Activated T-helper 17 cell treated with anti-CD3 and anti-CD28 coated beads, Interleukin-2, amount 50 U/mL, for 72 hours (primary cell): ENCODE measurements at regions not wholly inside any gene's neighbourhood (a gene's known extent, or its start where the extent isn't known, plus 50 kb on each side); places are given as distances from the start of the nearest gene placed in this dataset.
"Not testable (repeated sequence)": the region's sequence is repeated elsewhere in the genome, so short reads cannot be mapped to it uniquely, and the experiment has no call there.

Source experiments
- ATAC-seq: fragments of 150-1000 bp; cut with Tn5 transposase; replicated peaks from 2 replicates; pipeline ENCODE4 v1.10.0; 2021; ENCODE audit warnings: mild to moderate bottlenecking, moderate library complexity
- H3K27ac Mint-ChIP-seq: one replicate; pipeline ENCODE4 v1.8.0; 2022; ENCODE audit warnings: mixed read lengths
- H3K27me3 Mint-ChIP-seq: one replicate; pipeline ENCODE4 v1.8.0; 2022; ENCODE audit warnings: mixed read lengths
- H3K36me3 Mint-ChIP-seq: one replicate; pipeline ENCODE4 v1.8.0; 2022; ENCODE audit warnings: low read depth, mild to moderate bottlenecking, mixed read lengths
- H3K4me1 Mint-ChIP-seq: one replicate; pipeline ENCODE4 v1.8.0; 2022; ENCODE audit warnings: mixed read lengths
- H3K4me3 Mint-ChIP-seq: one replicate; pipeline ENCODE4 v1.8.0; 2022; ENCODE audit warnings: mild to moderate bottlenecking, mixed read lengths
- H3K9me3 Mint-ChIP-seq: one replicate; pipeline ENCODE4 v1.8.0; 2022; ENCODE audit warnings: mixed read lengths

DNA sequence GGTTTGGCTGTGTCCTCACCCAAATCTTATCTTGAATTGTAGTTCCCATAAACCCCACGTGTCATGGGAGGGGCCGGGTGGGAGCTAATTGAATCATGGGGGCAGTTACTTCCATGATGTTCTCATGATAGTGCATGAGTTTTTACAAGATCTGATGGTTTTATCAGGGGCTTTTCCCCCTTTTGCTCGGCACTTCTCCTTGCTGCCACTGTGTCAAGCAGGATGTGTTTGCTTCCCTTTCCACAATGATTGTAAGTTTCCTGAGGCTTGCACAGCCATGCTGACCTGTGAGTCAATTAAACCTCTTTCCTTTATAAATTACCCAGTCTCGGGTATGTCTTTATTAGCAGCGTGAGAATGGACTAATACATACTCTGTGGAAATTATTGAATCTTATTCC lies 141.2 kb upstream of the MAGI2 start:
- not testable (repeated sequence) for H3K4me3 Mint-ChIP-seq, H3K9me3 Mint-ChIP-seq, H3K27me3 Mint-ChIP-seq, H3K27ac Mint-ChIP-seq, H3K36me3 Mint-ChIP-seq, ATAC-seq, H3K4me1 Mint-ChIP-seq

- no peak for ATAC-seq
- H3K4me3 Mint-ChIP-seq, result no peak overlapping the region
- no peaks in the 10 kb centered on the region for H3K4me1 Mint-ChIP-seq
- no peak overlapping the region for H3K27ac Mint-ChIP-seq
- H3K36me3 Mint-ChIP-seq, result no peaks in the 10 kb centered on the region
- H3K9me3 Mint-ChIP-seq, result peaks cover 3% of the 10 kb centered on the region
- H3K27me3 Mint-ChIP-seq, result no peaks in the 10 kb centered on the region
Measured at GRCh38 chr7:79593866-79594301, 140.4 kb upstream of the MAGI2 start.

DNA sequence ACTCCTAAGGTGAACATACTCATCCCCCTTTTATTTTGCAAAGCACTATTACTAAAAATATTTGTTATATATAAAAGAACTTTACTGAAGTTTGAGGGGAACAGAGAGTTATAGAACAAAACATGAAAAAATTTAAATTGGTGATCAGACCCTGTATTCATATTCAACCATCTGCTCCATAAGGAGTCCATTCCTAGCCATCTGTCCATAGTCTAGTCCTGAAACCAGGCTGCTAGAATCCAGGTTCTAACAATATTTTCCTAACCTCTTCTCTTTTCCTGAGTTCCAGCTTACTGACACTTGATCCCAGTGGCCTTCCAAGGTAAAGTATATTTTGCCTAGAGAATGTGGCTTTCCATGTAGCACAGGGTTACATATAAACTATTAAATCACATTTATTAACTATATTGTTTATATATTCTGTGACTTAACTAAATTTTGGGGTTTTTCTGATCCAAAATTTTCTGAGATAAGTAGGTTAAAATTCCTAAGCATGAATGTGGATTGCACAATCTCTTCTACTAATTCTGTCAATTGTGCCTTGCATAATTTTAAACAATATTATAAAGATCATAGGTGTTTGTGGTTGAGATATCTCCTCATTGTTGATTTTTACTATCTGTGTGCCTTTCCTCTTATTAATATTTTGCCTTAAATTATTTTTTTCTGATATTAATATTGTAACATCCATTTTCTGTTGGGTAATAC lies 137.6 kb upstream of the MAGI2 start:
- ATAC-seq, result no peak
- H3K36me3 Mint-ChIP-seq, result no peaks in the 10 kb centered on the region
- H3K27ac Mint-ChIP-seq, result no peak overlapping the region
- no peaks in the 10 kb centered on the region for H3K27me3 Mint-ChIP-seq
- H3K9me3 Mint-ChIP-seq, result peaks cover 3% of the 10 kb centered on the region
- no peak overlapping the region for H3K4me3 Mint-ChIP-seq
- H3K4me1 Mint-ChIP-seq, result no peaks in the 10 kb centered on the region

GRCh38 chr7:79590391-79590790 lies 136.9 kb upstream of the MAGI2 start:
- H3K4me3 Mint-ChIP-seq, result no peak overlapping the region
- H3K27me3 Mint-ChIP-seq, result no peaks in the 10 kb centered on the region
- H3K9me3 Mint-ChIP-seq, result peaks cover 3% of the 10 kb centered on the region
- ATAC-seq, result no peak
- H3K4me1 Mint-ChIP-seq, result no peaks in the 10 kb centered on the region
- no peak overlapping the region for H3K27ac Mint-ChIP-seq
- no peaks in the 10 kb centered on the region for H3K36me3 Mint-ChIP-seq

- ATAC-seq, result no peak
- H3K4me3 Mint-ChIP-seq, result no peak overlapping the region
- no peaks in the 10 kb centered on the region for H3K4me1 Mint-ChIP-seq
- no peaks in the 10 kb centered on the region for H3K27me3 Mint-ChIP-seq
- H3K36me3 Mint-ChIP-seq, result no peaks in the 10 kb centered on the region
- peaks cover 8% of the 10 kb centered on the region for H3K9me3 Mint-ChIP-seq
- H3K27ac Mint-ChIP-seq, result no peak overlapping the region
Measured at GRCh38 chr7:79570903-79571302, 117.4 kb upstream of the MAGI2 start.

GRCh38 chr7:79563821-79564522 lies 110.5 kb upstream of the MAGI2 start:
- no peak overlapping the region for H3K27ac Mint-ChIP-seq
- H3K27me3 Mint-ChIP-seq, result no peaks in the 10 kb centered on the region
- no peaks in the 10 kb centered on the region for H3K4me1 Mint-ChIP-seq

DNA sequence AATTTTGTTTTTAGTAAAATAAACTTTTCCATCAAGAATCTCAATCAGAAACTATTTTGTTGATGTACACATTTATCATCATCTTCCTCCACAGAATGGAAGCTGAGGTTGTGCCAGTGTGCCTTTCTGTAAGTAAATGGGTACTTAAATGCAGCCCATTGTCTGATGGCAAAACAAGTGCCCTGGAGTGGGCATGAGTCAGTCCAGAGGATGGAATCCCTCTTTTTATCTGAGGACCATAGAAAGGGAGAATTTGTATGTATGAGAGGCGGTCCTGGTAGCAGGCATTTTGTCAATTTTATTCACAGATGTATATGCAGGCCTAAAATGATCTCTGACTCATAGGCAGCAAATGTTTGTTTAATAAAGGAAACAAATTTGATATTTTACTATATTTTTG lies 102.1 kb upstream of the MAGI2 start:
- no peak for ATAC-seq
- Mint-ChIP-seq H3K9me3 (peaks cover 7% of the 10 kb centered on the region), H3K36me3 (no peaks in the 10 kb centered on the region), H3K4me1 (no peaks in the 10 kb centered on the region), H3K27me3 (no peaks in the 10 kb centered on the region), H3K4me3 (no peak overlapping the region), H3K27ac (no peak overlapping the region)

More at GRCh38 chr7:79563821-79564522, 110.5 kb upstream of the MAGI2 start:
- H3K9me3 Mint-ChIP-seq, result peaks cover 4% of the 10 kb centered on the region
- ATAC-seq, result no peak
- H3K36me3 Mint-ChIP-seq, result no peaks in the 10 kb centered on the region
- no peak overlapping the region for H3K4me3 Mint-ChIP-seq

DNA sequence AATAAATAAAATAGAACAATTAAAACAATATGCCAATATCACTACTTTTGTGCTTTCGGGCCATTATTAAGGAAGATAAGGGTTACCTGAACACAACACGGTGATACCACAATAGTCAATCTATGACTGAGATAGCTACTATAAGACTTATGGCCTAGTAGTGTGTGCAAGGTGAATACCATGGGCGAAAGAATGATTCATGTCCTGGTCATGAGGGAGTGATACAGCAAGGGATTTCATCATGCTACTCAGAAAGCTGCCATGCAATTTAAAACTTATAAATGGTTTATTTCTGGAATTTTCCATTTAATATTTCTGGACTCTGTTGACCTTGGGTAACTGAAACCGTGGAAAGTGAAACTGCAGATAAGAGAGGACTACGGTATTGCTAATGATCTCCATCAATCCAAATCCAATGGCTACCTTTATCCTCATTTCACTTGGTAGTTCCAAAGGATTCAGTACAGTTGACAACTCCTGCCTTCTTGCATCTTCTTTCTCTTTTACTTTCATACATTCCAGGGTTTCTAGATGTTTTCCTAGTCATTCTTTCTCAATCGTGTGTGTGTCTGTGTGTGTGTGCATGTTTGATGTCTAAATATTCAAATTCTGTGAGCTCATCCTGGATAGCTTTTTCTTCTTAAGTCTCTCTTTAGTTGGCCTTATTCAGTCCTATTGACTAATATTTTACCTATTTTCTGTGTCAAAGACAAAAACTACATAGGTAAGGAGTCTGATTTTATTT lies 100.5 kb upstream of the MAGI2 start:
- Mint-ChIP-seq H3K27me3 (no peaks in the 10 kb centered on the region), H3K27ac (no peak overlapping the region), H3K9me3 (peaks cover 7% of the 10 kb centered on the region), H3K4me1 (no peaks in the 10 kb centered on the region), H3K36me3 (no peaks in the 10 kb centered on the region), H3K4me3 (no peak overlapping the region)
- no peak for ATAC-seq

DNA sequence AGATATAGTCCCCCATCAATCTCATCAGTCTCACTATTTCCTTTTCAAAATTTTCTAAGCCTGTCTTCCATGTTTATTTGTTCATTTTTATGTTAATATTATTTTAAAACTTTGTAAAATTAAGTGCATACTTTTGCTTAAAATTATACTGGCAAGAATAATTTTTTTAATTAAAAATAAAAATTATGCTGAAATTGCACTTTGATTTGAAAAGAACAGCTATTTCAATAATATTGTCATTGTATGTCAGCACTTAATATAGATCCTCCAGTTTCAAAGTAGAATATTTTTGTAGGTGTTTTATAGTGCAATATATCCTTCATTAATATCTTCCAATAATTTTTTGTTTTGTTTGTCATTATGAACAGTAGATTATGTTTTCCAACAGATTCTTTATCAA lies 99.0 kb upstream of the MAGI2 start:
- Mint-ChIP-seq H3K4me1 (no peaks in the 10 kb centered on the region), H3K36me3 (no peaks in the 10 kb centered on the region), H3K9me3 (peaks cover 7% of the 10 kb centered on the region), H3K27ac (no peak overlapping the region), H3K27me3 (no peaks in the 10 kb centered on the region), H3K4me3 (no peak overlapping the region)
- ATAC-seq, result no peak

DNA sequence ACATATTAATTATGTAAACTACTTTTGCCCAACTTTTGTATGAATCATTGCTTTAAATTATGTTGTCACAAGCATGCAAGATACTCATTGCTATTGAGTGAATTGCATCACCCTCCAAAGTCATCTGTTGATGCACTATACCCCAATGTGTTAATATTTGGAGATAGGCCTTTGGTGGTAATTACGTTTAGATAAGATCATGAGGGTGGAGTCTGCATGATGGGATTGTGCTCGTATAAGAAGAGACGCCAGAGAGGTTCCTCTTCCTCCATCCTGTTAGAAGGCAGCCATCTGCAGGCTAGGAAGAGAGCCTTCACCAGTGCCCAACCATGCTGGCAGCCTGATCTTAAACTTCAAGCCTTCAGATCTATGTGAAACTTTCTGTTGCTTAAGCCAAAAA lies 95.3 kb upstream of the MAGI2 start:
- Mint-ChIP-seq H3K27me3 (no peaks in the 10 kb centered on the region), H3K4me3 (no peak overlapping the region), H3K27ac (no peak overlapping the region), H3K4me1 (no peaks in the 10 kb centered on the region), H3K9me3 (no peaks in the 10 kb centered on the region), H3K36me3 (no peaks in the 10 kb centered on the region)
- ATAC-seq, result no peak

- no peak overlapping the region for H3K4me3 Mint-ChIP-seq
- H3K9me3 Mint-ChIP-seq, result no peaks in the 10 kb centered on the region
- H3K27me3 Mint-ChIP-seq, result no peaks in the 10 kb centered on the region
- no peak overlapping the region for H3K27ac Mint-ChIP-seq
- ATAC-seq, result no peak
- H3K4me1 Mint-ChIP-seq, result no peaks in the 10 kb centered on the region
- no peaks in the 10 kb centered on the region for H3K36me3 Mint-ChIP-seq
Measured at GRCh38 chr7:79547132-79547531, 93.7 kb upstream of the MAGI2 start.

GRCh38 chr7:79540592-79540991 lies 87.1 kb upstream of the MAGI2 start:
- H3K4me3 Mint-ChIP-seq, result no peak overlapping the region
- H3K4me1 Mint-ChIP-seq, result no peaks in the 10 kb centered on the region
- no peaks in the 10 kb centered on the region for H3K36me3 Mint-ChIP-seq
- ATAC-seq, result no peak
- H3K9me3 Mint-ChIP-seq, result peaks cover 18% of the 10 kb centered on the region
- no peaks in the 10 kb centered on the region for H3K27me3 Mint-ChIP-seq
- no peak overlapping the region for H3K27ac Mint-ChIP-seq

DNA sequence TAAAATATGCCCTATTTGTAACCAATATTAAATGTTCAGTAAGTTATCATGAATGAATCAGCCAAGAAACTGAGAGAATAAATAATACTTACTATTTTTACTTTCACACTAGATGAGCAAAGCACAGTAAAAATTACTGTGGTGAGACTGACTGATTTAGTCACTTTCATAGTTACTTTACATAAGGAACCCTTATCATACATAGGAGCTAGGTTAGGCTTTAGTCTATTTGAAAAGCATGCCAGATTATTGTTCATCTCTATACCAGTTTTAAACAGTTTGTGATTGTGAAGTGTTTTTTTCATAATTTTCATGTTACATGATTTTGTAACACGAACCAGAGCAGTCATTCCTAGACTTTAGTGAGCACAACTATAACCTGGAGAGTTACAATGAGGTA lies 80.7 kb upstream of the MAGI2 start:
- no peak overlapping the region for H3K27ac Mint-ChIP-seq
- H3K36me3 Mint-ChIP-seq, result no peaks in the 10 kb centered on the region
- no peak for ATAC-seq
- no peaks in the 10 kb centered on the region for H3K27me3 Mint-ChIP-seq
- no peak overlapping the region for H3K4me3 Mint-ChIP-seq
- H3K9me3 Mint-ChIP-seq, result peaks cover 24% of the 10 kb centered on the region
- no peaks in the 10 kb centered on the region for H3K4me1 Mint-ChIP-seq

- Mint-ChIP-seq H3K27me3 (no peaks in the 10 kb centered on the region), H3K4me1 (no peaks in the 10 kb centered on the region), H3K36me3 (no peaks in the 10 kb centered on the region), H3K27ac (no peak overlapping the region), H3K4me3 (no peak overlapping the region), H3K9me3 (peaks cover 26% of the 10 kb centered on the region)
- no peak for ATAC-seq
Measured at GRCh38 chr7:79531905-79532664, 78.6 kb upstream of the MAGI2 start.
